Astrocyte of the spinal cord (primary cell): ENCODE measurements at regions not wholly inside any gene's neighbourhood (a gene's known extent, or its start where the extent isn't known, plus 50 kb on each side); places are given as distances from the start of the nearest gene placed in this dataset.
A peak's percentile ranks its signal among the peaks of the same experiment; 100 is the strongest.

ENCODE experiments used
- DNase-seq: peaks from one replicate; pipeline ENCODE4 v3.0.0; 2011; ENCODE audit warnings: low read depth, low spot score
- H3K4me3 ChIP-seq: 2 replicates; pipeline ENCODE4 v1.5.1; 2011; ENCODE audit warnings: low read depth, mild to moderate bottlenecking, low read length, moderate library complexity
- CTCF ChIP-seq: IDR thresholded peaks from 2 replicates; pipeline ENCODE4 v1.5.1; 2012; ENCODE audit warnings: low read depth, mild to moderate bottlenecking, low read length, inconsistent platforms
- in situ Hi-C: cut with HindIII; loops from 2 replicates; pipeline ENCODE4 v1.10.0; 2017; ENCODE audit warnings: low sequenced_read_pairs

DNA sequence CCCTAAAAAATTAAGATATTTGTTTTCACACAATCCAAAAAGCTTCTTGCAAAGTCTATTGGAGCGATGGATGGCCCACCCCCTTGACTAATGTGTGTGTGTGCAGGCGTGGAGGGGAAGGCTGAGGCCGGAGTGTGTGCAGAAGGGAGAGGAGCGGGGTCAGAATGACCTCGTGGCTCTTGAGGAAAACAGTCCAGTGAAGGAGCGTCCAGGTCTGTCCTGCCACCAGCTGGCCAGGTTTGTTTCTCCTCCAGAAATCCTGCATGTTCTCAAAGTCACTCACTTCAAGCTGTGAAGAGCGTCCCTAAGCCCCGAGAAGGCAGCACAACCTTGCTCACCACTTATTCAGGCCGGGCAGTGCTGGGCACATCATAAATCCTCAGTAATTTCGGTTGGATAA lies 69.5 kb upstream of the SSX2IP start:
- in situ Hi-C loops, result no loop called here
- no peak for TF ChIP-seq CTCF
- H3K4me3 ChIP-seq, result no peak overlapping the region
- no peak for DNase-seq

DNA sequence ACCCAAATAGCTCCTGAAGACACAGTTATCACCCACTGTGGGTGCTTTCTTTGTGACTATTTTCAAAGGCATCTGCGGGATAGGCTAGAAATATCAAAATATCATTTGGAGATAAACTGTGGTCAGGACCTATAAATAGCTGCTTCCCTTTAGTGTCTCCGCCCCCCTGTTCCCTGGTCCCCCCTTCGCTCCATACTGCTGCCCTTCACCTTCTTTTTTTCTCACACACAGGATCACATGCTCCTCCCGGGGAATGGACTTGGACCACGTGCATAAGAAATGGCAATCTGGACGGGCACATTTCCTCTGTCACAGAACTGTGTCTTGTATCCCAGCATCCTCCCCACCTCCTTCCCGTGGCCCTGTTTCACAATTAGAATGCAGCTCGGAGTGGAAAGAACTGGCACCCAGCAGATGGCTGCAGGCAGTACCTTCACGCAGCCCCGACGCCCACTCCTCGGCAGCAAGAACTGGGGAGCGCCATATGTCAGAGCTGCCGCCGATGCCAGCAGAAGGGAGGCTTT lies 68.8 kb upstream of the SSX2IP start:
- in situ Hi-C loops, result no loop called here
- no peak for TF ChIP-seq CTCF
- H3K4me3 ChIP-seq, result peak overlapping the region; percentile 10
- DNase-seq, result no peak

- in situ Hi-C loops, result no loop called here
- no peak for TF ChIP-seq CTCF
- no peak overlapping the region for H3K4me3 ChIP-seq
- DNase-seq, result no peak
These were observed 68.2 kb upstream of the SSX2IP start for GRCh38 chr1:84758476-84758875.

DNA sequence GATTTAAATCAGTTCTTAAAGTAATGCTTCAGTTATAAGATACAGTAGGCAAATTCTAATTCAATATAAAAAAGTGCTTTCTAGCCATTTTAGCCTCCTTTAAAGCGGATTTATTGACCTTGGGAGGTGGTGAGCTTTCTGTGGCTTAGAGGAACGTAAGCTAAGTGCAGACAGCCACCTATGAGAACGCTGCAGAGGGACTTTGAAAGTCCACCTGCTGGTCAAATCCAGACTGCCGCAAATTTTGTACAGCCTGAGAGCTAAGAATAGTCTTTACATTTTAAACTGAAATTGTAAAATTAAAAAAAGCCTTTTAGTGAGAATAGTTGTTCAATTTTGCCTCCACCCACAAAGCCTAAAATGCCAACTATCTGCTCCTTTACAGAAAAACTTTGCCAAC lies 67.0 kb upstream of the SSX2IP start:
- TF ChIP-seq CTCF, result peak; percentile 13
- in situ Hi-C loops, result no loop called here
- H3K4me3 ChIP-seq, result no peak overlapping the region
- no peak for DNase-seq

GRCh38 chr1:84756455-84757082 lies 66.3 kb upstream of the SSX2IP start:
- DNase-seq, result no peak
- H3K4me3 ChIP-seq, result no peak overlapping the region
- no peak for TF ChIP-seq CTCF
- in situ Hi-C loops, result no loop called here

DNA sequence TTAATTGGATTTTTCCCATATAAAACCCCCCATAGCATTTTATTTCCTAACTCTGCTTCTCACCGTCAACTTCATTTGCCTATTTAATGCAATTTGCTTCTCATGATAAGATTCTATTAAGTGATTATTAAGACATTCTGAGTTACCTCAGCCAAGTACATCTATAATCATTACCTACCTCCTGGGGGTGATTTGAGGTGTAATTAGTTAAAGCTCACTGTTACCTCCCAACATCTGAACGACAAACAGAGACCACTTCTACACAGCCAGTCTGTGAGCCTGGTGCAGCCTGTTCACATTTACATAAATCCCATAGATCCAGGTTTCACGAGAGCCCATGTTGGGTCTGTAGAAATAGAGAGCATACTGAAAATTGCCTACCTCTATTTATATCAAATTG lies 65.7 kb upstream of the SSX2IP start:
- TF ChIP-seq CTCF, result no peak
- in situ Hi-C loops, result no loop called here
- no peak for DNase-seq
- no peak overlapping the region for H3K4me3 ChIP-seq
